Stimulated activated naive B cell treated with anti-CD40 and anti-IgM and Interleukin-4, amounts not matched to agents 10 μg/mL and 1 μg/mL and 100 μg/mL, for 72 hours (primary cell): ENCODE measurements at regions not wholly inside any gene's neighbourhood (a gene's known extent, or its start where the extent isn't known, plus 50 kb on each side); places are given as distances from the start of the nearest gene placed in this dataset.

Source experiments
- ATAC-seq, 2 donors: fragments of 150-1000 bp; cut with Tn5 transposase; replicated peaks; 2 replicates each; pipeline ENCODE4 v1.10.0; 2021; ENCODE audit warnings: moderate library complexity in 1 of 2
- DNase-seq: peaks from one replicate; pipeline ENCODE4 v3.0.0; 2021
- H3K27ac Mint-ChIP-seq: one replicate; pipeline ENCODE4 v1.8.0; 2022; ENCODE audit warnings: mild to moderate bottlenecking, mixed read lengths
- H3K27me3 Mint-ChIP-seq, 2 donors: one replicate each; pipeline ENCODE4 v1.8.0; 2022; ENCODE audit warnings: mixed read lengths in 2 of 2
- H3K36me3 Mint-ChIP-seq, 2 donors: one replicate each; pipeline ENCODE4 v1.8.0; 2022; ENCODE audit warnings: mixed read lengths in 2 of 2, mild to moderate bottlenecking in 1 of 2
- H3K4me1 Mint-ChIP-seq, 2 donors: one replicate each; pipeline ENCODE4 v1.8.0; 2022; ENCODE audit warnings: mixed read lengths in 2 of 2, mild to moderate bottlenecking in 1 of 2
- H3K4me3 Mint-ChIP-seq, 2 donors: one replicate each; pipeline ENCODE4 v1.8.0; 2022; ENCODE audit warnings: mild to moderate bottlenecking in 2 of 2, mixed read lengths in 2 of 2, moderate library complexity in 1 of 2
- H3K9me3 Mint-ChIP-seq, 2 donors: one replicate each; pipeline ENCODE4 v1.8.0; 2022; ENCODE audit warnings: mixed read lengths in 2 of 2, mild to moderate bottlenecking in 1 of 2

DNA sequence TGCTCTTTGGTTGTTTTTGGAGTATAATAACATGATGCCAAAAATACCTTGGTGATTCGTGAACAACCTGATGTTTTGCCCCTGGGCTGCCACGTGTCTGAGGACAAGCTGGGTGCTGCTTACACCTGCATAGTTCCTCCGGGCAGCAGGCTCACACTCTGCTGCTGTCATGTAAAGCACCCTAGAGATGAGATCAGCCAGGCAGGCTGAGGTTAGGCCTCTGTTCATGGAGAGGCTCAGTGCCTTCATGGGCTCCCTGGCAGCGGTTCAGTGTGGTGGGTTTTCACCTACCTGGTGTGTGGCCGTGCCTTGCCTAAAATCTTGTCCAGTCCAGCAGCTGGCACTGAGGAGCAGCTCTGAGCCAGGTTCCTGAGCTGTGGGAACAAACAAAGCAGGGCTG is 60.1 kb upstream of the TAGAP start:
- Mint-ChIP-seq H3K27ac (peak overlapping the region; percentile 95), H3K36me3 (no peaks in the 10 kb centered on the region), H3K9me3 (no peaks in the 10 kb centered on the region), H3K4me1 (peaks cover 77 to 95% of the 10 kb centered on the region in 2 donors), H3K27me3 (no peaks in the 10 kb centered on the region), H3K4me3 (peak overlapping the region; percentile 57 to 74)
- ATAC-seq, result peak; percentile 59 to 63
- peak; percentile 59 for DNase-seq

- Mint-ChIP-seq H3K36me3 (no peaks in the 10 kb centered on the region), H3K27me3 (no peaks in the 10 kb centered on the region), H3K4me3 (peak overlapping the region; percentile 57 to 74), H3K27ac (peak overlapping the region; percentile 95), H3K9me3 (no peaks in the 10 kb centered on the region), H3K4me1 (peaks cover 76 to 93% of the 10 kb centered on the region in 2 donors)
- peak; percentile 66 for DNase-seq
- ATAC-seq, result peak; percentile 58 to 61
Observed at GRCh38 chr6:159104163-159104925, 59.6 kb upstream of the TAGAP start.

- H3K4me1 Mint-ChIP-seq, result peaks cover 81 to 93% of the 10 kb centered on the region in 2 donors
- ATAC-seq, result no peak
- H3K4me3 Mint-ChIP-seq, result peak overlapping the region in 1 of 2 donors; percentile 30
- H3K27ac Mint-ChIP-seq, result peak overlapping the region; percentile 95
- no peak for DNase-seq
- H3K9me3 Mint-ChIP-seq, result no peaks in the 10 kb centered on the region
- no peaks in the 10 kb centered on the region for H3K36me3 Mint-ChIP-seq
- no peaks in the 10 kb centered on the region for H3K27me3 Mint-ChIP-seq
Observed at GRCh38 chr6:159103396-159104162, 58.8 kb upstream of the TAGAP start.

GRCh38 chr6:159102373-159103160 is 57.8 kb upstream of the TAGAP start:
- Mint-ChIP-seq H3K27me3 (no peaks in the 10 kb centered on the region), H3K4me1 (peaks cover 79 to 93% of the 10 kb centered on the region in 2 donors), H3K4me3 (peak overlapping the region in 1 of 2 donors; percentile 9), H3K27ac (peak overlapping the region; percentile 75), H3K9me3 (no peaks in the 10 kb centered on the region), H3K36me3 (no peaks in the 10 kb centered on the region)
- no peak for DNase-seq
- ATAC-seq, result no peak

DNA sequence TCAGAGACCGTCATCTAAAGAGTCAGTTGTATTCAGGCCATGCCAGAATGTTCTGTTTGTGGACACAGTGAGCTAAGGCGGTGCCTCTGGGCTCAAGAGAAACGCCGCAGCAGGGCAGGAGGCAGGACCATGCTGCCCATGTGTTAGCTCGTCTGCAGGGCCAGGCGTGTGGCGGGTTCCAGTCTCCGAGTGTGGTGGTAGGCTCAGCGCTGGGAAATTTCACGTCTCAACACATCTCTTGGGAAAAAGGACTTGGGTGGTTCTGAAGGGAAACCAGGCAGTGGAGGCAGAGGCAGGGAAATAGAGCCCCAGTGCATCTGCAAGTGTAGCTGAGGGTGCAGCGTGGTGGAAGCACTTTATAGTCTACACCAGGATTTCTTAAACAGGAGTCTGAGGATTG is 56.9 kb upstream of the TAGAP start:
- Mint-ChIP-seq H3K9me3 (no peaks in the 10 kb centered on the region), H3K4me1 (peaks cover 80 to 94% of the 10 kb centered on the region in 2 donors), H3K4me3 (no peak overlapping the region), H3K36me3 (no peaks in the 10 kb centered on the region), H3K27ac (peak overlapping the region; percentile 7), H3K27me3 (no peaks in the 10 kb centered on the region)
- no peak for DNase-seq
- ATAC-seq, result no peak

DNA sequence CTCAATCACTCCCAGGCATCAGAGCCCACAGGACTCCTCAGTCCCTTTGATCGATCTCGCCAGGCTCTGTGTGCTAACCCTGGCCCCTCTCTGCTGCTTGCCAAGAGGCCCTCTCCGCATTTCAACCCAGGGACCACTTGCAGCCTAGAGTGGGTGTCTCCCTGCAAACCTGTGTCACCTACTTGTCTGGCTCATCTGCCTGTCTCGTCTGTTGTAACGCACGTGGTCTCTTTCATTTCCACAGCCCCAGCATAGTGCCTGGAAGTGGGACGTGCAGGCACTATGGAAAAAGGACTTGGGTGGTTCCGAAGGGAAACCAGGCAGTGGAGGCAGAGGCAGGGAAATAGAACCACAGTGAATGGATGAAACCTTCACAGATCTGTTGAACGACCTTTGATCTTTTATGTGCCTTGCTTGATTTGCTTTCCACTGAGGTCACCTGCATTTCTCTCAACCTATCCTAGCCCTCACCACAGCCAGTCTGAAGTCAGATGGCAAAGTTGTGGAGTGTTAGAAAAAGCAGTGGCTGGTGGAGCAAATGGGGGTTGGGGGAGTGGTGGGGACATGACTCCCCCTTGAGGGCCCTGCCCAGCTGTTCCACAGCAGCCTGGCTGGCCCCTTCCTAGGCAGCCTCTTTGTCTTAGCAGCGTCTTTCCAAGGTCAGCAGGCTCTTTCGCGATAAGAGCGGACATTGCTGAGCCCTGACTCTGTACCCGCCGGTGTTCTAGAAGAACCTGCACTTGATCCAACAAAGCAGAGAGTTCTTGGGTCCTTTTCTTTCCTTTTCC is 55.8 kb upstream of the TAGAP start:
- H3K36me3 Mint-ChIP-seq, result no peaks in the 10 kb centered on the region
- H3K4me3 Mint-ChIP-seq, result peak overlapping the region; percentile 3 to 4
- no peaks in the 10 kb centered on the region for H3K27me3 Mint-ChIP-seq
- H3K27ac Mint-ChIP-seq, result peak overlapping the region; percentile 70
- H3K4me1 Mint-ChIP-seq, result peaks cover 80 to 94% of the 10 kb centered on the region in 2 donors
- ATAC-seq (no peak), DNase-seq (no peak)
- H3K9me3 Mint-ChIP-seq, result no peaks in the 10 kb centered on the region

DNA sequence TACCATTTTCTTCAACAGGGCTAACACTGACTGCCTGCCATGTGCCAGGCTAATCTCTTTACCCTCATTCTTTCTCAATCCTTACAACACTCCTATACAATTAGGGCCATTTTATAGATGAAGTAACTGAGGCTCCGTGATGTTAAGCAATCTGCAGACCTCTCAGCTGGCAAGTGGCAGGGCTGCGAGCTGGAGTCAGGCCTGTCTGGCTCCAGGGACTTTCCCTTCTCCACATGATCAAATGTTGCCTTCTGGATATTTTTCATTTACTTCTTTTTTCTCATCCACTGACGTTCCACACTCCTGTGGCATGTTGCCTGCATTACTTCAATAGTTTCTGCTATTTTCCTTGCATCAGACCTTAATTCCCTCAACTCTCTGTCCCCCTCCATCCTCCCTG is 55.2 kb upstream of the TAGAP start:
- Mint-ChIP-seq H3K4me3 (peak overlapping the region; percentile 3 to 4), H3K9me3 (no peaks in the 10 kb centered on the region), H3K27ac (peak overlapping the region; percentile 70), H3K27me3 (no peaks in the 10 kb centered on the region), H3K4me1 (peaks cover 79 to 94% of the 10 kb centered on the region in 2 donors), H3K36me3 (no peaks in the 10 kb centered on the region)
- DNase-seq (no peak), ATAC-seq (no peak)

GRCh38 chr6:159099276-159099675 is 54.5 kb upstream of the TAGAP start:
- no peaks in the 10 kb centered on the region for H3K27me3 Mint-ChIP-seq
- H3K36me3 Mint-ChIP-seq, result peaks cover 0 to 2% of the 10 kb centered on the region in 2 donors
- no peak for DNase-seq
- H3K9me3 Mint-ChIP-seq, result no peaks in the 10 kb centered on the region
- peaks cover 79 to 94% of the 10 kb centered on the region in 2 donors for H3K4me1 Mint-ChIP-seq
- ATAC-seq, result no peak
- peak overlapping the region; percentile 78 to 79 for H3K4me3 Mint-ChIP-seq
- peak overlapping the region; percentile 95 for H3K27ac Mint-ChIP-seq

- peak; percentile 80 for DNase-seq
- Mint-ChIP-seq H3K27ac (peak overlapping the region; percentile 95), H3K36me3 (peaks cover 0 to 4% of the 10 kb centered on the region in 2 donors), H3K4me3 (peak overlapping the region; percentile 78 to 79), H3K4me1 (peaks cover 79 to 94% of the 10 kb centered on the region in 2 donors), H3K9me3 (no peaks in the 10 kb centered on the region), H3K27me3 (no peaks in the 10 kb centered on the region)
- peak; percentile 58 to 63 for ATAC-seq
Observed at GRCh38 chr6:159098636-159099106, 53.9 kb upstream of the TAGAP start.

- ATAC-seq, result no peak
- Mint-ChIP-seq H3K27me3 (no peaks in the 10 kb centered on the region), H3K9me3 (no peaks in the 10 kb centered on the region), H3K27ac (peak overlapping the region; percentile 86), H3K4me3 (peak overlapping the region in 1 of 2 donors; percentile 40), H3K4me1 (peaks cover 71 to 86% of the 10 kb centered on the region in 2 donors), H3K36me3 (peaks cover 0 to 4% of the 10 kb centered on the region in 2 donors)
- no peak for DNase-seq
Observed at GRCh38 chr6:159097256-159097655, 52.5 kb upstream of the TAGAP start.

DNA sequence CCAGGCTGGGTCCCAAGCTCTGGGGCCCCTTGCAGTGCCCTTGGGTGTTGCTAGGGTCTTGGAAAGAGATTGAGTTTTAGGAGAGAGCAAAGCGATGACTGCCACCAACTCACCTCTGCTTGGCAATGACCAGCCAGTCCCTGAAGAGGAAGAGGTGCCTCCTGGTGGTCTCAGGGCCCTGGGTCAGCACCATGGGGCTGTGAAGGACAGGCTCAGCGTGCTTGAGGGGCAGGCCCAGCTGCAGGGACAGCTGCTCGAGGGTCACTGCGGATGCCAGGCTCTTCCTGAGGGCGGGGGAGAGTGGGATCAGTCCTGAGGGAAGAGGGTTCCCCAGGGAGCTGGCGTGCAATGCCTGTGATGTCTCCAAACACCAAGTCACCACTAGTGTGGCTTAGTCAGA is 50.8 kb upstream of the TAGAP start:
- Mint-ChIP-seq H3K4me1 (peaks cover 67 to 84% of the 10 kb centered on the region in 2 donors), H3K27me3 (no peaks in the 10 kb centered on the region), H3K27ac (peak overlapping the region; percentile 98), H3K9me3 (no peaks in the 10 kb centered on the region), H3K4me3 (no peak overlapping the region), H3K36me3 (peaks cover 0 to 4% of the 10 kb centered on the region in 2 donors)
- no peak for ATAC-seq
- no peak for DNase-seq

DNA sequence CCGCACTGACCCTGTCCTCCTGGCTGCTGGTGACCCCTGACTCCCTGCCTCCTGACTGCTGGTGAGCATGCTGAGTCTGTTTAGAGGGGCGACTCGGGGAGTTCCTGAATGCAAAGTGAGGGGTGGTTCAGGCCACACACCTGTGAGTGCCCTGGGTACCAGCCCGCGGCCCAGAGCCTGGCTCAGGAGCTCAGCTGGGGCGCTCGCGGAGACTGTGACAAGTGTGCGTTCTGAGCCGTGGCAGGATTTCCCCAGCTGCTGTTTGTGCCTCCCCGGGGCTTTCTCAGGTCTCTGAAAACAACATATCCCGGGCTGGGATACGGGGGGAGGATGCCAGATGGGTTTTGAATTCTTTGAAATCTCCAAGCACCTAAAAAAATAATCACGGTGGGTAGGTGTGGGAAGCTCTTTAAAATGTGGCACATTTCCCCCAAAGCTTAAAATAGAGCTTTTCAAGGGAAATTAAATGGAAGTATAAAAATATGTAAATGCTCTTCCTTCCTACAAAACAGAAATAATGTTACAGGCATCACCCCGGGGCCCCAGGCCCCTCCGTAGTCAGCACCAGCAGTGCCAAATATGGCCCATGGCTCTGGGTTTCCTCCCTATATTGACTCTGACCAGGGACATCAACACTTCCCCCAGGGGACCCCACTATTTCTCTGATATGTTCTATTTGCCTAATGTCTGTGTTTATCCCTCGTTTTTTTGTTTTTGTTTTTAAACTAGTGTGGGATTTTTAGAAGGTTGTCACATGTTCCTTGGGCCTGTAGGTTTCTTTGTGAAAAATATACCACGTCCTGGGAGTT is 49.9 kb upstream of the TAGAP start:
- Mint-ChIP-seq H3K4me3 (peak overlapping the region; percentile 73 to 81), H3K36me3 (peaks cover 0 to 4% of the 10 kb centered on the region in 2 donors), H3K27me3 (no peaks in the 10 kb centered on the region), H3K27ac (peak overlapping the region; percentile 98), H3K9me3 (no peaks in the 10 kb centered on the region), H3K4me1 (peaks cover 59 to 77% of the 10 kb centered on the region in 2 donors)
- ATAC-seq, result peak; percentile 87
- DNase-seq, result peak; percentile 84
